Mucosa of descending colon (tissue), 3 donors: ENCODE measurements at regions not wholly inside any gene's neighbourhood (a gene's known extent, or its start where the extent isn't known, plus 50 kb on each side); places are given as distances from the start of the nearest gene placed in this dataset.

Source experiments
- ATAC-seq: fragments of 200-7000 bp; cut with Tn5 transposase; one replicate; pipeline ENCODE4 v1.9.1; 2020; ENCODE audit warnings: mild to moderate bottlenecking, moderate library complexity
- DNase-seq, 3 donors: peaks; one replicate each; pipeline ENCODE4 v3.0.0-alpha.2; 2020
- H3K36me3 ChIP-seq: fragments of 200-600 bp; one replicate; pipeline ENCODE4 v1.8.0; 2021; ENCODE audit warnings: low read depth, mild to moderate bottlenecking
- H3K4me1 ChIP-seq: fragments of 200-600 bp; one replicate; pipeline ENCODE4 v1.8.0; 2021; ENCODE audit warnings: low read depth, mild to moderate bottlenecking
- H3K4me3 ChIP-seq: fragments of 200-600 bp; one replicate; pipeline ENCODE4 v1.8.0; 2021; ENCODE audit warnings: mild to moderate bottlenecking
- H3K9me3 ChIP-seq: fragments of 200-600 bp; one replicate; pipeline ENCODE4 v1.8.0; 2021; ENCODE audit warnings: mild to moderate bottlenecking
- intact Hi-C, 2 donors: fragments of 100-400 bp; cut with DNase I in 1 of 2; cut with micrococcal nuclease in 1 of 2; formaldehyde crosslinking; loops; one replicate each; pipeline versions ENCODE4 v1.11.0 to v1.11.1; 2022; cut with DNase I, micrococcal nuclease
- TF ChIP-seq, protein P1 (sequence below): fragments of 200-600 bp; IDR thresholded peaks from one replicate; pipeline ENCODE4 v1.8.0; 2022; ENCODE audit warnings: antibody characterized with exemption, mild to moderate bottlenecking
- donor health status: DM: no; HTN: no; CAD: no; lungs with moderate emphysema.
- donor health status: DM: no; HTN: no; CAD: no.
- donor health status: DM: no; HTN: yes; CAD: no.

DNA sequence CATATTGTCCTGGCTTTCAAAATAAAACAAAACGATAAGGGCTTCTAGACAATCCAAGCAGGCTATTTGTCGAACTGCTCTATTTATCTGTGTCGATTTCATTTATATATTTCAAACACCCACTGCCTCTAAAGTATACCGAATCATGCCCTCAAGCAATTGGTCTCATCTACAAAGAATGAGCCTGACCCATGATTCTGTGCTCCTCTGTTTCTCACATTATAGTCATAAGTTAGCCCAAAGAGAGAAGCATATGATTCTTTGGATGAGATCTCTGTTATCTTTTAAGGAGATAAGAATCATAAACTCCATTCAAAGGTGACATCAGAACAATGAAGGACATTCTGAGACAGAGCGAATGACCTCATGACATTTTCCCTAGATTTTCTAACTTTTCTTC lies 191.1 kb downstream of the MAP2K6 start:
- H3K4me3 ChIP-seq, result no peak overlapping the region
- TF ChIP-seq, protein P1, sequence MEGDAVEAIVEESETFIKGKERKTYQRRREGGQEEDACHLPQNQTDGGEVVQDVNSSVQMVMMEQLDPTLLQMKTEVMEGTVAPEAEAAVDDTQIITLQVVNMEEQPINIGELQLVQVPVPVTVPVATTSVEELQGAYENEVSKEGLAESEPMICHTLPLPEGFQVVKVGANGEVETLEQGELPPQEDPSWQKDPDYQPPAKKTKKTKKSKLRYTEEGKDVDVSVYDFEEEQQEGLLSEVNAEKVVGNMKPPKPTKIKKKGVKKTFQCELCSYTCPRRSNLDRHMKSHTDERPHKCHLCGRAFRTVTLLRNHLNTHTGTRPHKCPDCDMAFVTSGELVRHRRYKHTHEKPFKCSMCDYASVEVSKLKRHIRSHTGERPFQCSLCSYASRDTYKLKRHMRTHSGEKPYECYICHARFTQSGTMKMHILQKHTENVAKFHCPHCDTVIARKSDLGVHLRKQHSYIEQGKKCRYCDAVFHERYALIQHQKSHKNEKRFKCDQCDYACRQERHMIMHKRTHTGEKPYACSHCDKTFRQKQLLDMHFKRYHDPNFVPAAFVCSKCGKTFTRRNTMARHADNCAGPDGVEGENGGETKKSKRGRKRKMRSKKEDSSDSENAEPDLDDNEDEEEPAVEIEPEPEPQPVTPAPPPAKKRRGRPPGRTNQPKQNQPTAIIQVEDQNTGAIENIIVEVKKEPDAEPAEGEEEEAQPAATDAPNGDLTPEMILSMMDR, result no peak

DNA sequence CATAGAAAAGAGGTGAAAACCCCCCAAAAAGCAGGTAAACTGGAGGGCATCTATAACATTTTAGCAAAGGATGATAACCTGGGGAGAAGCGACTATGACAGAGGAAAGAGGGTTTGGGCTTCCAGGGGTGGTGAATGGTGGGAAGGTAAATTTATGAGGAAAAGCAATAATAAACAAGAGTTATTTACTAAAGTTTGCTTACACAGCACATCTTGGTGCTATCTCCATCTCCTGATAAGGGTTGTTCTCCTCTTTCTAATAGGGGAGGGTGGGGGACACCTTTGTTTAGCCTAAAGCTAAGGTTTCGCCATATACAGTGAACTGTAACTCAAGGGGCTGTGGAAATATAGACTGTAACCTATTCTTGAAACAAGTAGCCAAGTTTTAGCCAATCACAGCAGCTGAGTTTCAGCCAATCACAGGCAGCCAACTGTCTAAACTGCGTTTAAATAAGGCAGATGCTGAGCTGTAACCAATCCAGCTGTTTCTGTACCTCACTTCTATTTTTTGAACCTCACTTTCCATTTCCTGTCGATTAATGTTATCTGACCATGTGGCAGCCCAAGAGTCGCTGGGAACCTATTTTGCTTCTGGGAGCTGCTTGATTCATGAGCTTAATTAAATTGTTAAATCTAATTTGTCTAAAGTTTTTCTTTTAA lies 191.8 kb downstream of the MAP2K6 start:
- no peaks in the 10 kb centered on the region for H3K9me3 ChIP-seq
- H3K4me3 ChIP-seq, result no peak overlapping the region
- no peaks in the 10 kb centered on the region for H3K36me3 ChIP-seq
- DNase-seq (no peak), ATAC-seq (no peak)
- TF ChIP-seq, protein P1, result no peak
- intact Hi-C loops, result no loop called here
- H3K4me1 ChIP-seq, result peaks cover 9% of the 10 kb centered on the region

More for the DNA sequence above, 191.1 kb downstream of the MAP2K6 start:
- Histone ChIP-seq H3K4me1 (peaks cover 9% of the 10 kb centered on the region), H3K36me3 (no peaks in the 10 kb centered on the region), H3K9me3 (no peaks in the 10 kb centered on the region)
- ATAC-seq, result no peak
- intact Hi-C loops, result no loop called here
- DNase-seq, result no peak

DNA sequence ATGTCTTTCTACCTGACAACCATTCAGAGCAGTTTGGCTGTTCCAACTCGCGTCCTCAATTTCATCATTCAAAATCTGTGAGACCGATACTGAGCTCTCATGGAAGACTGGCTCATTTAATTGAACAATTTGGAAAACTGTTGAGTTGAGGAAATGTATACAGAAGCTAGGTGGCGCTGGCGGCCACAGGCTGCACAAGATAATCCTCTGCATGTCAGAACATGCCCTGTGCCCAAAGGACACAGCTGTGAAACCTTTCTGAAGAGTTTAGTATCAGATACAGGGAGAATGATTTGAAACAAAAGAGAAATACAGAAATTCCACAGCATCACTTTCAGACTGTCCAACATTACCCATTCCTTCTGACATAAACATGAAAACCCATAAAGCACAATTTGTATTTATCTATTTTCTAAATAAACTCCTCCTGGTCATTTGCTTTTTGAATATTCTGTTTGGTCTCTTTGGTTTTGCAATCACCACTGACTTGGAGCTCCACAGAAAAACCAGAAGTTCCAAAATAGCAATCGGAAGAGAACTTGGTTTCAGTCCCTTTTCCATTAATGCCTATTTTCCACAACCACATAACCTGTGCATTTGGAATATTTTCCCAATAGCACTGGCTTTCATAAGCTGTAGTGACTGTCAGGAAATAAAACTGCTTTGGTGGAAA lies 192.8 kb downstream of the MAP2K6 start:
- no peaks in the 10 kb centered on the region for H3K36me3 ChIP-seq
- DNase-seq (peak; percentile 58 to 84 (median 75)), ATAC-seq (peak; percentile 92)
- H3K9me3 ChIP-seq, result no peaks in the 10 kb centered on the region
- intact Hi-C loops, result no loop called here
- TF ChIP-seq, protein P1, result peak; percentile 69
- peaks cover 9% of the 10 kb centered on the region for H3K4me1 ChIP-seq
- no peak overlapping the region for H3K4me3 ChIP-seq

DNA sequence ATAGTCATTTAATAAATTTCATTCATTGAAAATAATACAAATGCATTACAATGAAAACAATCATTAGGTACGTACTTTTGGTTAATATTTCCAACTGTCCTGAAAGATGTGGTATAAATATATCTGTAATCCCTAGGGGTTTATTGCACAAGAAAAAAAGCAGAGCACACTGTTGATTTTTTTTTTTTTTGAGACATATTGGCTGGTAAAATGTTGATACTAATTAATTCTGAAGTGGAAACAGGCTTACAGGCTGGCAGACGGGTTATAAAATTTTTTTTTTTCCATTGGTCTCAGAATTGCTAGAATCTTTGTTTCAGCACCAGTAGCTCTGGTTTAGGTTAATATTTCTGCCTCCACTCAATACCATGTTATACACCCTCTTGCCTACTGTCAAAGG lies 193.6 kb downstream of the MAP2K6 start:
- TF ChIP-seq, protein P1, result no peak
- no peaks in the 10 kb centered on the region for H3K9me3 ChIP-seq
- intact Hi-C loops, result no loop called here
- H3K4me1 ChIP-seq, result peaks cover 9% of the 10 kb centered on the region
- no peak overlapping the region for H3K4me3 ChIP-seq
- DNase-seq (no peak), ATAC-seq (no peak)
- no peaks in the 10 kb centered on the region for H3K36me3 ChIP-seq

DNA sequence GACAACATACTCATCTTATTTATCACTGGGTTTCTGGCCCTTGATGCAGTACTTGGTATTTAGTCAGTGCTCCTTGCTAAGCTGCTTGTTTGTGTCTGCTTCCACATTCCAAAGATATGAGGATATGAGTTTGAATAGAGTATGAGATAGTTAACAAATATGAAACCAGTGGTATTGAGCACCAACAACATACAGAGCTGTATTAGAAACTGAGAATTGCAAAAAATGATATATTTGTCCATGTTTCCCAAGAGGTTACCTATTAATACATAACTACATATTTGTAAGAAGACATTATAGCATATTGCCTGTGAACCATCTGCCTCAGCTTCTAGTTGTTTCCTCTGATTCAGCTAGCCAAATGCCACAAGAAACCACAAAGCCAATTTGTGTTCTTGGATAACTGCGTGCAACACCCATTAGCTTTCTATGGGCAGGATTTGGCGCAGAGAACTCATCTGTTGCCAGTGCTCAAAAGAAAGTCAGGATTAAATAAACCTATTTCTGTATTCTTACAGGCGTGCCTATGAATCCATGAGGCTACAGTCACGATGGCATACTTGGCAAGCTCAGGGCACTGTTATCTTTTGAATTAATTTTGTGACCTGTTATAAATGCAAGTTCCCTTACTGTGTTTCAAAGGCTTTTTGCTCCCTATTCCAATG lies 194.4 kb downstream of the MAP2K6 start:
- TF ChIP-seq, protein P1, result no peak
- H3K36me3 ChIP-seq, result no peaks in the 10 kb centered on the region
- no peaks in the 10 kb centered on the region for H3K9me3 ChIP-seq
- intact Hi-C loops, result no loop called here
- ATAC-seq (peak; percentile 21), DNase-seq (no peak)
- peaks cover 9% of the 10 kb centered on the region for H3K4me1 ChIP-seq
- H3K4me3 ChIP-seq, result no peak overlapping the region
